ENCODE measurements at regions not wholly inside any gene's neighbourhood (a gene's known extent, or its start where the extent isn't known, plus 50 kb on each side); places are given as distances from the start of the nearest gene placed in this dataset.

GRCh38 chr5:158120760-158121159 lies 261.8 kb upstream of the CLINT1 start (continued):
- TF ChIP-seq ETV6 (CRISPR knock-in tag; IDR thresholded peaks at IDR 0.05) (no peak), SP1 (CRISPR knock-in tag; conservative IDR thresholded peaks at IDR 0.05) (no peak), PRRX2 (CRISPR knock-in tag; IDR thresholded peaks at IDR 0.05) (no peak), TP53 (CRISPR knock-in tag; IDR thresholded peaks at IDR 0.05) (no peak), CREM (CRISPR knock-in tag; IDR thresholded peaks at IDR 0.05) (no peak), SMAD3 (CRISPR knock-in tag; IDR thresholded peaks at IDR 0.05; ENCODE audit: borderline replicate concordance) (no peak), NFATC4 (CRISPR knock-in tag; IDR thresholded peaks at IDR 0.05) (no peak)
- TF ChIP-seq, protein P1, sequence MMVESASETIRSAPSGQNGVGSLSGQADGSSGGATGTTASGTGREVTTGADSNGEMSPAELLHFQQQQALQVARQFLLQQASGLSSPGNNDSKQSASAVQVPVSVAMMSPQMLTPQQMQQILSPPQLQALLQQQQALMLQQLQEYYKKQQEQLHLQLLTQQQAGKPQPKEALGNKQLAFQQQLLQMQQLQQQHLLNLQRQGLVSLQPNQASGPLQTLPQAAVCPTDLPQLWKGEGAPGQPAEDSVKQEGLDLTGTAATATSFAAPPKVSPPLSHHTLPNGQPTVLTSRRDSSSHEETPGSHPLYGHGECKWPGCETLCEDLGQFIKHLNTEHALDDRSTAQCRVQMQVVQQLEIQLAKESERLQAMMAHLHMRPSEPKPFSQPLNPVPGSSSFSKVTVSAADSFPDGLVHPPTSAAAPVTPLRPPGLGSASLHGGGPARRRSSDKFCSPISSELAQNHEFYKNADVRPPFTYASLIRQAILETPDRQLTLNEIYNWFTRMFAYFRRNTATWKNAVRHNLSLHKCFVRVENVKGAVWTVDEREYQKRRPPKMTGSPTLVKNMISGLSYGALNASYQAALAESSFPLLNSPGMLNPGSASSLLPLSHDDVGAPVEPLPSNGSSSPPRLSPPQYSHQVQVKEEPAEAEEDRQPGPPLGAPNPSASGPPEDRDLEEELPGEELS (CRISPR knock-in tag; IDR thresholded peaks at IDR 0.05): no peak
- TF ChIP-seq, protein P2, sequence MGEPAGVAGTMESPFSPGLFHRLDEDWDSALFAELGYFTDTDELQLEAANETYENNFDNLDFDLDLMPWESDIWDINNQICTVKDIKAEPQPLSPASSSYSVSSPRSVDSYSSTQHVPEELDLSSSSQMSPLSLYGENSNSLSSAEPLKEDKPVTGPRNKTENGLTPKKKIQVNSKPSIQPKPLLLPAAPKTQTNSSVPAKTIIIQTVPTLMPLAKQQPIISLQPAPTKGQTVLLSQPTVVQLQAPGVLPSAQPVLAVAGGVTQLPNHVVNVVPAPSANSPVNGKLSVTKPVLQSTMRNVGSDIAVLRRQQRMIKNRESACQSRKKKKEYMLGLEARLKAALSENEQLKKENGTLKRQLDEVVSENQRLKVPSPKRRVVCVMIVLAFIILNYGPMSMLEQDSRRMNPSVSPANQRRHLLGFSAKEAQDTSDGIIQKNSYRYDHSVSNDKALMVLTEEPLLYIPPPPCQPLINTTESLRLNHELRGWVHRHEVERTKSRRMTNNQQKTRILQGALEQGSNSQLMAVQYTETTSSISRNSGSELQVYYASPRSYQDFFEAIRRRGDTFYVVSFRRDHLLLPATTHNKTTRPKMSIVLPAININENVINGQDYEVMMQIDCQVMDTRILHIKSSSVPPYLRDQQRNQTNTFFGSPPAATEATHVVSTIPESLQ (CRISPR knock-in tag; IDR thresholded peaks at IDR 0.05): no peak
- TF ChIP-seq, protein P3, sequence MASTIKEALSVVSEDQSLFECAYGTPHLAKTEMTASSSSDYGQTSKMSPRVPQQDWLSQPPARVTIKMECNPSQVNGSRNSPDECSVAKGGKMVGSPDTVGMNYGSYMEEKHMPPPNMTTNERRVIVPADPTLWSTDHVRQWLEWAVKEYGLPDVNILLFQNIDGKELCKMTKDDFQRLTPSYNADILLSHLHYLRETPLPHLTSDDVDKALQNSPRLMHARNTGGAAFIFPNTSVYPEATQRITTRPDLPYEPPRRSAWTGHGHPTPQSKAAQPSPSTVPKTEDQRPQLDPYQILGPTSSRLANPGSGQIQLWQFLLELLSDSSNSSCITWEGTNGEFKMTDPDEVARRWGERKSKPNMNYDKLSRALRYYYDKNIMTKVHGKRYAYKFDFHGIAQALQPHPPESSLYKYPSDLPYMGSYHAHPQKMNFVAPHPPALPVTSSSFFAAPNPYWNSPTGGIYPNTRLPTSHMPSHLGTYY (CRISPR knock-in tag; IDR thresholded peaks at IDR 0.05): no peak
- TF ChIP-seq, protein P4, sequence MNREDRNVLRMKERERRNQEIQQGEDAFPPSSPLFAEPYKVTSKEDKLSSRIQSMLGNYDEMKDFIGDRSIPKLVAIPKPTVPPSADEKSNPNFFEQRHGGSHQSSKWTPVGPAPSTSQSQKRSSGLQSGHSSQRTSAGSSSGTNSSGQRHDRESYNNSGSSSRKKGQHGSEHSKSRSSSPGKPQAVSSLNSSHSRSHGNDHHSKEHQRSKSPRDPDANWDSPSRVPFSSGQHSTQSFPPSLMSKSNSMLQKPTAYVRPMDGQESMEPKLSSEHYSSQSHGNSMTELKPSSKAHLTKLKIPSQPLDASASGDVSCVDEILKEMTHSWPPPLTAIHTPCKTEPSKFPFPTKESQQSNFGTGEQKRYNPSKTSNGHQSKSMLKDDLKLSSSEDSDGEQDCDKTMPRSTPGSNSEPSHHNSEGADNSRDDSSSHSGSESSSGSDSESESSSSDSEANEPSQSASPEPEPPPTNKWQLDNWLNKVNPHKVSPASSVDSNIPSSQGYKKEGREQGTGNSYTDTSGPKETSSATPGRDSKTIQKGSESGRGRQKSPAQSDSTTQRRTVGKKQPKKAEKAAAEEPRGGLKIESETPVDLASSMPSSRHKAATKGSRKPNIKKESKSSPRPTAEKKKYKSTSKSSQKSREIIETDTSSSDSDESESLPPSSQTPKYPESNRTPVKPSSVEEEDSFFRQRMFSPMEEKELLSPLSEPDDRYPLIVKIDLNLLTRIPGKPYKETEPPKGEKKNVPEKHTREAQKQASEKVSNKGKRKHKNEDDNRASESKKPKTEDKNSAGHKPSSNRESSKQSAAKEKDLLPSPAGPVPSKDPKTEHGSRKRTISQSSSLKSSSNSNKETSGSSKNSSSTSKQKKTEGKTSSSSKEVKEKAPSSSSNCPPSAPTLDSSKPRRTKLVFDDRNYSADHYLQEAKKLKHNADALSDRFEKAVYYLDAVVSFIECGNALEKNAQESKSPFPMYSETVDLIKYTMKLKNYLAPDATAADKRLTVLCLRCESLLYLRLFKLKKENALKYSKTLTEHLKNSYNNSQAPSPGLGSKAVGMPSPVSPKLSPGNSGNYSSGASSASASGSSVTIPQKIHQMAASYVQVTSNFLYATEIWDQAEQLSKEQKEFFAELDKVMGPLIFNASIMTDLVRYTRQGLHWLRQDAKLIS (CRISPR knock-in tag; IDR thresholded peaks at IDR 0.05; ENCODE audit: borderline replicate concordance): no peak

- no peaks in the 10 kb centered on the region for H3K36me3 Mint-ChIP-seq
- H3K27ac Mint-ChIP-seq: no peak overlapping the region
- ATAC-seq (no peak), DNase-seq (ENCODE audit: low spot score) (no peak)
- H3K9me3 Mint-ChIP-seq: no peaks in the 10 kb centered on the region
- ChIA-PET POLR2A (no interaction called here), CTCF (interaction anchor here (1.1 kb wide), 1 partner anchor 45 kb away, joined by 8 read pairs; no protein-coding TSS in a partner anchor)
- H3K4me3 Mint-ChIP-seq: no peak overlapping the region
- H3K4me1 Mint-ChIP-seq: peaks cover 30% of the 10 kb centered on the region
- peaks cover 13% of the 10 kb centered on the region for H3K27me3 Mint-ChIP-seq (ENCODE audit: low read depth)
- no peak for TF ChIP-seq SP1 (CRISPR knock-in tag; conservative IDR thresholded peaks at IDR 0.05)
- no peak for TF ChIP-seq TP53 (CRISPR knock-in tag; IDR thresholded peaks at IDR 0.05)
- TF ChIP-seq, protein P5, sequence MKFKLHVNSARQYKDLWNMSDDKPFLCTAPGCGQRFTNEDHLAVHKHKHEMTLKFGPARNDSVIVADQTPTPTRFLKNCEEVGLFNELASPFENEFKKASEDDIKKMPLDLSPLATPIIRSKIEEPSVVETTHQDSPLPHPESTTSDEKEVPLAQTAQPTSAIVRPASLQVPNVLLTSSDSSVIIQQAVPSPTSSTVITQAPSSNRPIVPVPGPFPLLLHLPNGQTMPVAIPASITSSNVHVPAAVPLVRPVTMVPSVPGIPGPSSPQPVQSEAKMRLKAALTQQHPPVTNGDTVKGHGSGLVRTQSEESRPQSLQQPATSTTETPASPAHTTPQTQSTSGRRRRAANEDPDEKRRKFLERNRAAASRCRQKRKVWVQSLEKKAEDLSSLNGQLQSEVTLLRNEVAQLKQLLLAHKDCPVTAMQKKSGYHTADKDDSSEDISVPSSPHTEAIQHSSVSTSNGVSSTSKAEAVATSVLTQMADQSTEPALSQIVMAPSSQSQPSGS (CRISPR knock-in tag; IDR thresholded peaks at IDR 0.05; ENCODE audit: borderline replicate concordance, low read depth): no peak
- no peak for TF ChIP-seq GRHL2 (CRISPR knock-in tag; IDR thresholded peaks at IDR 0.05; ENCODE audit: insufficient replicate concordance, severe bottlenecking)
- TF ChIP-seq NFATC4 (CRISPR knock-in tag; IDR thresholded peaks at IDR 0.05): no peak
- TF ChIP-seq HMGA2 (CRISPR knock-in tag; IDR thresholded peaks at IDR 0.05): no peak
- no peak for TF ChIP-seq ZMAT4 (CRISPR knock-in tag; IDR thresholded peaks at IDR 0.05)
- TF ChIP-seq MYBL2 (CRISPR knock-in tag; IDR thresholded peaks at IDR 0.05): no peak
- TF ChIP-seq, protein P6, sequence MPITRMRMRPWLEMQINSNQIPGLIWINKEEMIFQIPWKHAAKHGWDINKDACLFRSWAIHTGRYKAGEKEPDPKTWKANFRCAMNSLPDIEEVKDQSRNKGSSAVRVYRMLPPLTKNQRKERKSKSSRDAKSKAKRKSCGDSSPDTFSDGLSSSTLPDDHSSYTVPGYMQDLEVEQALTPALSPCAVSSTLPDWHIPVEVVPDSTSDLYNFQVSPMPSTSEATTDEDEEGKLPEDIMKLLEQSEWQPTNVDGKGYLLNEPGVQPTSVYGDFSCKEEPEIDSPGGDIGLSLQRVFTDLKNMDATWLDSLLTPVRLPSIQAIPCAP (CRISPR knock-in tag; IDR thresholded peaks at IDR 0.05): no peak
- no peak for TF ChIP-seq ESRRA (CRISPR knock-in tag; IDR thresholded peaks at IDR 0.05; ENCODE audit: borderline replicate concordance)
- TF ChIP-seq ZNF281 (CRISPR knock-in tag; IDR thresholded peaks at IDR 0.05): no peak
Measured at GRCh38 chr5:158119961-158120723, 261.2 kb upstream of the CLINT1 start.

Data from WTC11 (cell line).